HuH-7.5 (cell line): ENCODE measurements at regions not wholly inside any gene's neighbourhood (a gene's known extent, or its start where the extent isn't known, plus 50 kb on each side); places are given as distances from the start of the nearest gene placed in this dataset.

Experiments used
- DNase-seq: peaks from one replicate; pipeline ENCODE4 v3.0.0; 2011; ENCODE audit warnings: low spot score

DNA sequence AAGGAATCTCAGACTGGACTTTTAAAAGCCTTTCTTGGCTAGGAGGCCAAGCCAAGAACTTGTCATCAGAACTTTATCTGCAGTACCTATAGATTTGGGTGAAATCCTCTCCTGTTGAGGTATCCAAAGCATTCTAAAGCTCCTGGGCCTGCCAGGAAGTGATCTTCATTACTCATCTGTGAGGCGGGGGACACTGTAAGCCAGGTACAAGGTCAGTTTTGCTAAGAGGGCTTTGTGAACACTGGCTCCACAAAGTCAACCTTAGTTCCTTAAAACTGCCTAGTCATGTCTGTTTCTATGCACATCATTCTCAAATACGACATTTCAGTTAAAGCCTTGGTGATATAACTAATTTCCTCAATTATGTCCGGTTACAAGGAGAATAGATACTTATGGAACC is 236.7 kb downstream of the PIK3R1 start:
- DNase-seq = no peak

DNA sequence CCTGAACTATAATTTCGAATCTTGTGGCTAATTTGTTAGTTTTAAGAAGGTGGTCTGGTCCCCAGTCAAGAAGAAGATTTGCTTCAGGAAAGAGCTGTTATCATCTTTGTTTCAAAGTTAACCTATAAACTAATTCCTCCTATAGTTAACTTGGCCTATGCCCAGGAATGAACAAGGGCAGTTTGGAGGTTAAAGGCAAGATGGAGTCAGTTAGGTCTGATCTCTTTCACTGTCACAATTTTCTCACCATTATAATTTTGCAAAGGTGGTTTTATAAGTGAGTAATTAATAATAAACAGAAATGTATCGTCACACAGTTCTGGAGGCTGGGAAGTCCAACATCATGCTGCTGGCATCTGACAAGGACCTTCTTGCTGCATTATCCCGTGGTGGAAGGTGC is 238.6 kb downstream of the PIK3R1 start:
- DNase-seq = no peak

DNA sequence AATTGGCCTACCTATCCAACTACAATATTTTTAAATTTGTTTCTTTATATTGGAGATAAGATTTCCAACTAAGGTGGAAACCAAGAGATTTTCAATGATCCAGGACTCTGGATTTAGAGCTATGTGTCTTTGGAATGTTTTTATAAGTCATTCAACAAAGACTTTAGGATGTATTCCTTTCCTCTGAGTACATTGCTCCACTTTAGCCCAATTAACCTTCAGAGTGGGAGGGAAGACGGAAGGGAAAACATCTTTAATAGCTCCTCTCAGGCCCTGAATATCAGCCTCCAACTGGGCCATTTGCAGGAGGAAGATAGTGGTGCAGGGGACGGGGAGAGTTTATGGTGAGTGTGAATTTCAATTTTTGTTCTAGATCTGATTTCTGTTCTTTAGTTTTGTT is 239.2 kb downstream of the PIK3R1 start:
- no peak for DNase-seq

DNA sequence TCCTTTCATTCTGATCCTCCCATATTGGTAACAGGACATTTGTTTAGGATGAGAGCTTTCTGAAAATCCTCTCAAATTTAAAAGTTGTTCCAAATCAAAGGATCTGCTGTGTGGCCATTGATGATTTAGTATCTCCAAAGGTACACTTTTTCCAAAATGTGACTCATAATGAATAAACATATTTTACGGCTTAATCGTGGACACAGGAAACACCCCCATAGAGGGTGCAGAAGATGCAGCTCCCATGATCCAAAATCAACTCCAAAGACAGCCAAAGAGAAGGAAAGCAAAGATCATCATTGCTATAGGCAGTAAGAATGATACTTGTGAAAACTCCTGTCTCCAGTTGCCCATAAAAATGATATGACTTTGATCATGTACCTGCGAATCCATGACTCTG is 239.7 kb downstream of the PIK3R1 start:
- DNase-seq = no peak

DNA sequence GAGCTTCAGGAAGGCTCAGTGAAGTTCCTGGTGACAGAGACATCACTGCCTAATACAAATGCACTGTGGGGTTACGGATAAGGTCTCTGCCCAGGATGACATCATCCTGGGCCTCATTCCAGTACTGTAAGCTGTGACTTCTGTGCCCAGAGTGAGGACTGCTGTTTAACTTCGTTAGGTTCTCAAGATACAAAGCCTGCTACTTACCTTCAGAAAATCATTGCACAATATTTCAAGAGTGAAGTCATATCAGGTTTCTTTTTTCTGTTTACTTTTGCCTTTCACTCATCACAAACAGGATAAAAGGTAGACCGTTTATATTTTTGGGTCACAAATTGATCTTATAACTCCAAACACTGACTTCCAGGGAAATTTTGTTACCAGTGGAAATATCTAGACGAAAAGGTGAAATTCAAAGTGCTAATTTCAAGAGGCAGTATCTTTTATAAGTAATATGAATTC is 241.2 kb downstream of the PIK3R1 start:
- no peak for DNase-seq

DNA sequence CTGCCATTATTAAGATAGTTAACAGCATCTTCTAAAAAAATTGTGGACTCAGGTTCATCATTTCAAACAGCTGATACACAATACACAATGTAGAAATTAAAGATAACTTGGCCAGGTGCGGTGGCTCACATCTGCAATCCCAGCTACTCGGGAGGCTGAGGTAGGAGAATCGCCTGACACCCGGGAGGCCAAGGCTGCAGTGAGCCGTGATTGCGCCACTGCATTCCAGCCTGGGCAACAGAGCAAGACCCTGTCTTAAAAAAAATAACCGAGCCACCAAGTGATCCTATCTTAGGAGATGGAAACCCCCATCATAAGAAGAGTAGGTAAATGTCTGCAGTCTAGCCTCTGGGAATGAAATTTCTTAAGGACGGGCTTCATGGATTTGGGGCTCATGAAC is 241.7 kb downstream of the PIK3R1 start:
- DNase-seq = no peak

DNA sequence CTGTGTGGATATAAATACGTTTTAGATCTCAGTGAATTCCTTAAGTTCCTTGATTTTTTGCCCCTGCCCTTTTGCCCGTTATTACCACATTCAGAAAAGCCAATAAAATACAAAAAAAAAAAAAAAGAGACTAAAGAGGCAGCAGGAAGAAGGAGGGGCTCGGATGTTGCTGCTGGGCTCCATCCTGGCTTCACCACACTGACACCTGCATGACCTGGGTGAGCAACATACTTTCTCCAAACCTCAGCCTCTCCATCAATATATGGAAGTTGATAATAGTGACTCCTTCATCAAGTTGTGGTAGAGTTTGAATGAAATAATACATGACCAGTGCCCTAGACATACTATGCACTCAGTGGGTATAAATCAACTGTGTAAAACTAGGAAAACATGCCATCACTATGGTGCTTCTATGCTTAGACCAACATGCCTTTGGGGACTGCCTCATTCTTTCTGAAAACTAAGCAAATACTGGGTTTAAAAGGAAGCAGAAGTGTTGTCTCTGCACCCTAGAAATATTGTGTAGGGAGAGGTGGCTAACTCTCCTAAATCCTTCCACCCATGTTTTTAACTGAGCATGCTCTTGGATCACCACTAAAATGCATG is 243.0 kb downstream of the PIK3R1 start:
- no peak for DNase-seq

DNA sequence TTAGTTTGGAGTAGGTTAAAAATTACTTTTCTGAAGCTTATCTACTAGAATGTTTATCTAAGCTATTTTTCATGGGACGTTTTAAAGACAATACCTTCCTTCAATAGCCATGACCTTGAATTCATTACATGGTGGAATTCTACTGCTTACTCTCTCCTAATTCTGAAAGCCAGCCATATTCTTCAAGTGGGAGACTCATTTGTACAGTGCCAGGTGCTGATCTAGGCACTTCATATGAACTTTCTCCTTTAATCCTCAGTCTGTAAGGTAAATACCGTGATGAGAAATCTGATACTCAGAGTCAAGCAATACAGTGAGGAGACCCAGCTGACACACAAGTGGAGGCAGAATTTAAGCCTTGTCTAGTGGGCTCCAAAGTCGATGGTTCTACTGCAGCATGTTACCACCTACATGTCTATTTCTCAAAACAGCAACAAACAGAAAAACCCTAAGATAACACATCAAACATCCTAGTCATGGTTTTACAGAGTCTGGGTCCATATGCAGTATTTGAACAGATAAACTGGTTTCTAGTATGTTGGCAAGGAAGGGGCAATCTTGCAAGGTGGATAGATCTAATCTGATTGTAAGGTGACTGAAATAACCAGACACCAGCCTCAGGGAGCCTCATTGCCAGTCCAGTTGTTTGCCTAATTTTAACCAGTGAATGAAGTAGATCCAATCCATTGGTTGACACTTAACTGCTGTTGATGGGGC is 243.7 kb downstream of the PIK3R1 start:
- DNase-seq = no peak

DNA sequence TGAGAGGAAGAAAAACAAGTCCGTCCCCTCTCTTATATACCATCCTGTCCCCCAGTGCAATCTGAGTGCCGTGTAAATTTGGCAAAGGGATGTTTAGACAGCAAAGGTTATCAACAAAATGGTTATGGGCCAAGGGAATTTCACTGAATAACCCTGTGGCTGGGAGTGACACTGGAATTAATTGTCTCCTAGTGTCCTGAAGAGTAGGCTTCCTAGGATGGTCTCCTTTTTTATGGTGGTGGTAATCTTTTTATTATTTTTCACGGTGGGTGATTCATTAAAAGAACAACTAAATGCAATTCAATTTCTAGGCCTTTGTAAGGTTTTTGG is 244.2 kb downstream of the PIK3R1 start:
- DNase-seq = no peak

DNA sequence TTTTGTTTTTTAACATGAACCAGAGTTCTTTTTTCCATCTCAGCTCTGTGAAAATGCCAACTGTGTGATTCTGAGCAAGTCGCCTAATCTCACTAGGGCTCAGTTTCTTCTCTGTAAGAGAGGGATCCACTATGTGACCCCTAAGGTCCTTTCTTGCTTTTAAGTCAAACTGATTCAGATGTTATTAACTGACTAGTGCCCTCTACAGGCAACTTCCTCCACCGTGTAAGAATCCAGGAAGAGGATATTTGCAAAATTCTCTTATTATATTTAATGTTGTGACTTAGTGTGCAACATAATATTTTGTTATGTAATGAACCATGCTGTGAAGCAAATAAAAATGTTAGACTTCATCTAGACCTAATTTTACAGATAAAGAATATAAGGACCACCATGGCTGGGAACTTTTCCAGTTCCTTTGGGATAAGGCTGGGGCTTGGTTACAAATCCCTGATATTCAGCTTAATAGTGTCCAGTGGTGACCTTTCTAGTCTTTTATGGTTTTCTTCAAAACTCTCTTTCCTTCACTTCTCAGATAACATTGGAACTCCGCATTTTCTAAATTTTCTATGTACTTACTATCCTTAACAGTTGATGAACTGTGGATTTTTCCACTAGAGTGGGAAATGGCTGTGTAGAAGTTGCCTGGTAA is 244.7 kb downstream of the PIK3R1 start:
- DNase-seq = no peak

DNA sequence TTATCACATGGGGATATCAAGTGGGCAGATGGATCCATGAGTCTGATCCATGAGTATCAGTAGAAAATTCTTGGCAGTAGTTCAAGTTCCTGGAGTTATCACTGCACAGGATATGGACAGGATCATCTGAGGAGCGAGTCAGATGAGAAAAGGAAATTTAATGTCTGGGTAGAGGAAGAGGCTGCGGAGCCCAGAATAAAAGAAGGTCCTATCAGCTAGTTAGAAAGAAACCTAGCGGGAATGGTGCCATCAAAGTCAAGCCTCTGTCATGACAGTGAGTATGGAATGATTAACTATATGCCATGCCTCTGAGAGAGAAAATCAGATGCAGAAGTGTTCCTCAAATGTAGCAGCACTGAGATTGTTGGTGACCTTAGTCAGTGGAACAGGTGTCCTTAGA is 248.1 kb downstream of the PIK3R1 start:
- DNase-seq = no peak

DNA sequence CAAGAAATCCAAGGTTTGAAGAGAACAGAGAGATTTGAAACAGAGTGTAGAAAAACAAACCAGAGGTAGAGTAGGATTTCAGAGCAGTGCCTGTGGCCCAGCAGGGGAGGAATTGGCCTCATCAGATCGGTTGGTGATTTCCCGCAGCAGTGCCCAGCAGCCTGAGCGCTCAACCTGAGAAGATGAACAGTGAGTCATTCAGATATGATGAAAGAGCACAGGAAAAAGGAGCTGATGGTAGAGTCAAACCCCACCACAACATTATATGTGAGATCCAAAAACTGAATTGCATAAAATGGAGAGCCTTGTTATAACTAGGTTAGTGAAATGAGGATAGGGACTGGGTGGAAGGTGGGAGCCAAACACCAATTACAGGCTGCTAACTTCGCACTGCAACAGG is 248.9 kb downstream of the PIK3R1 start:
- DNase-seq = no peak

DNA sequence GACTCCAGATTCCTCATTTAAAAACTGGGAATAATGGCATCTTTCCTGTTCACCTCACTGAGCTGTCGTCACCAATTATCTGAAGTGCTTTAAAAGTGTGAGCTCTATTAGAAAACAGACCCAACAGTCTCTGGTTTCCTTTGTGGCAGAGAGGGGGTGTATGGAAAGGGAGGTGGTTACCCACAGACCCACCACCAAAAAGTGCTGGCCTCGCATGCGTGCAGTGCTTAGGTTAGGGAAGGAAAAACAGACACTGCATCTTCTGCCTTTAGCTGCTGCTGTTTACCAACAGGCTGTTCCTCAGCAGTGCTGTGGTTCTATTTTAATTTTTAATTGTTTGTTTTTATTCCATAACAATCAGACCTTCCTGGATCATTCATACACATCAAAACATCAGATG is 249.6 kb downstream of the PIK3R1 start:
- DNase-seq = no peak

DNA sequence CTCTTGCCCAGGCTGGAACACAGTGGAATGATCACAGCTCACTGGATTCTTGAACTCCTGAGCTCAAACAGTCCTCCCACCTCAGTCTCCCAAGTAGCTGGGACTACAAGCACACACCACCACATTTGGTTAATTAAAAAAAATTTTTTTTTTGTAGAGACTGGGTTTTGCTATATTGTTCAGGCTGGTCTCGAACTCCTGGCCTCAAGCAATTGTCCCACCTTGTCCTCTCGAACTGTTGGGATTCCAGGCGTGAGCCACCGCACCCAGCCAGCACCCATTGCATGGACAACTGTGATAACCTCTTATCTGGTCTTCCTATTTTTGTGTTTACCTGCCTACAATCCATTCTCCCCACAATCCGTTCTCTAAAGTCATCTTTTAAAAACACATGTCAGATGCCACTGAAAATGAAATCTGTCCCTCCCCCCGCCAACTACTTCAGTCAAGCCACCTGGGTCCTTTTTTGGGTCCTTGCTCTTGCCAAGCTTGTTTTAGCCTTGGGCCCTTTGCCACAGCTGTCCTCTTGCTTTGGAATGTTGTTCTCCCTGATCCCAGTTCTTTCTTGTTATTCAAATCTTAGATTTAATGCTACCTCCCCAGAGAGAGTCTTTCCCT is 250.5 kb downstream of the PIK3R1 start:
- DNase-seq = no peak

DNA sequence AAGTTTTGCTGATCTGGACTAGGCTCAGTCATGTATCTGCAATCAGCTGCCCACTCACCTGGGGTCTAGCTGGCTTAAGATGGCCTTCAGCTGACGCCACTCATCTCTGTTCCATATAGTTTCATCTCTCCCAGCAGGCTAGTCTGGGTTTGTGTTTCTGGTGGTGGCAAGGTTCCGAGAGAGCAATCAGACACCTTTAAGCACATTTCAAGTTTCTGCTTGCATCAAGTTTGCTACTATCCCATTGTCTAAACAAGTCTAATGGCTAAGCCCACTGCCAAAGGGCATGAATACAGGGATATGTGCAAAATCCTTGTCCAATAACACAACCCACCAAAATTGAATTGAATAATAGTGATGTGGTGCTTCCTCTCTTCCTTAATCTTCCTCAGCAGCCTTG is 251.7 kb downstream of the PIK3R1 start:
- DNase-seq = no peak

DNA sequence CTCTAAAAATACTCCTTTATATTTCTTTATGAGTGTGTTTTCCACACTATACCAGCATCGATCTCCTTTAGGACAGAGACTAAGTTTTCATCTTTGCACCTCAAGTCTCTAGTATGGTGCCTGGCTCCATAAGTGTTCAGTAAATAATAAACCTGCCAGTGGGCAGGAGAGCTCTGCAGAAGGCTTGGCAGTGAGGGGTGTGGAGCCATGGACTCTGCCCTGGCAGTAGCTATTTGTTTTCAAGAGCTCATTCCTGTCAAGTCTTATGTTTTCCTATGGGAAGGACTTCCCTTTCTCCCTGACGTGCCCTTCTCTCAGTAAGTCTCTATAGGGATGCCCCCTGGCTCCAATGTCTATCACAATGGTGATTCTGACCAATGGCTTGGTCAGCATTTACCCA is 252.2 kb downstream of the PIK3R1 start:
- DNase-seq = no peak

DNA sequence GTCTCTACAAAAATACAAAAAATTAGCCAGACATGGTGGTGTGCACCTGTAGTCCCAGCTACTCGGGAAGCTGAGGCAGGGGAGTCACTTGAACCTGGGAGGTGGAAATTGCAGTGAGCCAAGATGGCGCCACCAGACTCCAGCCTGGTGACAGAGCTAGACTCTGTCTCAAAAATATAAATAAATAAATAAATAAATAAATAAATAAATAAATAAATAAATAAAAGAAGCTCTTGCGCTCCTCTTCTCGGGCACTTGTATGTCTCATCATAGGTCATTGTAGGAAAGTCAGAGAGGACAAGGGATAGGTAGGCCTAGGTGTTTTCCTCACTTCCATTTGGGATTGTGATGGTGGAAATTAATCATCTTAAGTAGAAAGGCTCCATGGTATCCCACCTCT is 252.8 kb downstream of the PIK3R1 start:
- no peak for DNase-seq

DNA sequence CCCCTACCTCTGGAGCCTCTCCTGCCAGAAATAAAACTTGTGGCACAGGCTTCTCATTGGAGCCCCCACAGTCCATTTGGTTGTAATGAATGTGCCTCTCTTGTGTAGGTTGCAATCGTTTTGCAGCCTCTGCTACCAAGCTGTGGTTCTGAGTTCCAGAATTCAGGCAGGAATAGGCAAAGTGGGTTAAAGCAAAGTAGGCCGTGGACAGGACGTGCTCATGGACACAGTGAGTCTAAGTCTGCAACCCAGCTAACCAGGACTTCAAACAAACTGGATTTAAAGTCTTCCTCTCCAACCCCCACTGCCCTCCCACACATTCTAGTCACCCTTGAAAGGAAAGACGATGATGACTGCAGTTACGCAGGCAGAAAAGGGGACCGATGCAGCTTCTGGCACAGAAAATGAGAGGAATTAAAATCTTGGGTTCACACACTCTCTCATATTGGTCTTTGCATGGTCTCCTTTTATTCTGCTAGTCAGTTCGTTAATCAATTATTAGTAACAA is 260.0 kb downstream of the PIK3R1 start:
- no peak for DNase-seq

DNA sequence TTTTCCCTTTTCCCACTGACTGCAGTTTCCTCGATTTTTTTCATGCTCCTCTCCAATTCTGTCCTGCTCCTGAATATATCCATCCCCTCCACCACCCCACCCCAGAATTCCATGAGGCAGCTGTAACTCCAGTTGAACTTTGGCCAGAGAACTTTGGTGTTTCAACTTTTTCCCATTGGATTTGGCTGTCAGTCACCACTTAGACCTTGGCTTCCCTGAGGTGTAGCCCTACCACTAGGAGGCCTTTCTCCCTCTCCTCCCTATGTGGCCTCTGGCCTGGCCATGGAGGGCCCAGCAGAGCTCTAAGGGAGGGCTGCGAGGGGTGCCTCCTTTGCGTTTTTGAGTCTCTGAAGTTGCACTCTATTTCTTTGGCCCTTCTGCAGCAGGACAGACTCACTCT is 261.3 kb downstream of the PIK3R1 start:
- DNase-seq = peak; percentile 13

DNA sequence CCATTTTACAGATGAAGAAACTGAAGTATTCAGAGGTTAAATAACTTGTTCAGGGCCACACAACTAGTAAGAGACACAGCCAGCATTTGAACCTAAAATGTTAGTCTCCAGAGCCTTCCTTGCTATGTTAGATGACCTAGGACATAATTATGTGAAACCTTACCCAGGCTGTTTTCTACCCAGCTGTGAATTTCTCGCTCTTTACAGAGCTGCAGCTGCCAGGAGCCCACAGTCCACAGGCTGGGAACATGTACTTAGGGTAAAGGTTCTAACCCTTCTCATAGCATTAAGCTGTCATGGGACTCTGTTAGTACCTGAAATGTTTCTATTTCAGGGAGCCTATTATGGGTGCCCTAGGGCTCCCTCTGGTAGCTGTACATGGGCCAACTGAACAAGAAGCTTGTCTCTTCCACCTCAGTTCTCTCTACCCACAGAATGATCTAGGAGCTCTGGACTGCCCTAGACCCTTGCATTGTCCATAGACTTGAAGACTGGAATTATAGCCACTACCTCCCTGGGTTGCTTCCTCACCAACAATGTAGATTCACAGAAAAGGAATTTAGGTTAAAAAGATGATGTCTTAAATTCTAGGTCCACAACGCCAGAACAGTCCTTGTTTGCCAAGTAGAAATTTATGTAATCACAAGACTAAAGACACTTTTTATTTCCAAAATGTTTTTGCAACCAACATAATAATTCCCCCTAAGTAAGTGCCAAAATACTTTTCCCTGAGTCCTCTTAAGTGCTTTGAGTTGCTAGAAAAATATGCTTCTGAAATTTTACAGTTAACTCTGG is 262.9 kb downstream of the PIK3R1 start:
- DNase-seq = no peak

DNA sequence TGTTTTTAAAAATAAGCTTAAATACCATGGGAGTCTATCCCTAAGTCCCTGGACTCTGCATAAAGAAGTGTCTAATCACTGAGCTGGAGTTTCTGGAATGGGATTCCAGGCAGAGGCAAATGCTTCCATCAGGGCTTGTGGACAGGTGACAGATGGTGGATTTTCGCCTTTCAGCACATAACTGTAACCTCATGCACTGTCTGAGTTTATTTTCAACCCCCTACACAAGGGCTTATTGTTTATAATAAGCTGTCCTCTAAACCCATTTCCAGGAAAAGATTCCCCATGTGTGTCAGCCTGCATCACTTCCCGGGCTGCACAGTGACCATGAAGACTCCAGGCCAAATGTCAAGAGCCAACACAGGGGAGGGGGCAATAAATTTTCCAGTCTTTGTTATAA is 264.0 kb downstream of the PIK3R1 start:
- DNase-seq = no peak

DNA sequence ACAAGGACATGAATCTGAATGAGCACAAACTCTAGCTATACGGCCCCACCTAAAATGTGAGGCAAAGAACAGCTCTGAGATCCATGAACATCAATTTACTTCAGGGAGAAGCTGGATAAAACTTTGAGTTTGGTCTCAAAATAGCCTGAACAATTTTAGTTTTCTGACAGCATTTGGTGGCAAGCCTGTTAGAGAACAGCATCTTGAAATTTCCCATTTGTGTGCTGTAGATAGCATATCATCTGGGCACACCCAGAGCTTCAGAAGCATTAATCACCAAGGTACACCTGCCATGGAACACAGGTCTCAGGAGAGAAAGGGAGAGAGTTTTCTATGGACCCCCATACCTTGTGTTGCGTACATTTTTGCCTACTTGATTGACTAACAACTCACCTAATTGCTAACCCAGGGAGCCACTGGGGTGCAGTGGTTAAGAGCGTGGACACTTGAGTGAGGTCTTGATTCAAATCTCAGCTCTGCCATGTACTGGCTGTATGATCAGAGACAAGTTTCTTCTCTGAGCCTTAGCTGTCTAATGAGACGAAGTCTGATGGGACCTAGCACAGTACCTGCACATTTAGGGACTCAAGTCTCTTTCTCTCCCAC is 264.9 kb downstream of the PIK3R1 start:
- no peak for DNase-seq
